Epithelial cell of proximal tubule (primary cell): ENCODE measurements at regions not wholly inside any gene's neighbourhood (a gene's known extent, or its start where the extent isn't known, plus 50 kb on each side); places are given as distances from the start of the nearest gene placed in this dataset.

ENCODE experiments used
- DNase-seq: peaks from one replicate; pipeline ENCODE4 v3.0.0-alpha.2; 2011; ENCODE audit warnings: low read depth
- H3K4me3 ChIP-seq: 2 replicates; pipeline ENCODE4 v1.5.1; 2011; ENCODE audit warnings: low read depth, mild to moderate bottlenecking, low read length
- CTCF ChIP-seq: conservative IDR thresholded peaks from 2 replicates; pipeline ENCODE4 v1.5.1; 2012; ENCODE audit warnings: low read depth, mild to moderate bottlenecking, low read length

- H3K4me3 ChIP-seq, result no peak overlapping the region
- DNase-seq, result no peak
- no peak for TF ChIP-seq CTCF
Observed at GRCh38 chr5:142447887-142448286, 123.1 kb upstream of the SPRY4 start.

GRCh38 chr5:142446960-142447279 is 122.1 kb upstream of the SPRY4 start:
- TF ChIP-seq CTCF, result no peak
- H3K4me3 ChIP-seq, result no peak overlapping the region
- no peak for DNase-seq

GRCh38 chr5:142446131-142446959 is 121.5 kb upstream of the SPRY4 start:
- DNase-seq, result no peak
- no peak for TF ChIP-seq CTCF
- no peak overlapping the region for H3K4me3 ChIP-seq

- H3K4me3 ChIP-seq, result no peak overlapping the region
- no peak for DNase-seq
- TF ChIP-seq CTCF, result no peak
Observed at GRCh38 chr5:142445266-142445665, 120.4 kb upstream of the SPRY4 start.

- no peak for DNase-seq
- no peak overlapping the region for H3K4me3 ChIP-seq
- TF ChIP-seq CTCF, result no peak
Observed at GRCh38 chr5:142441616-142442015, 116.8 kb upstream of the SPRY4 start.

- no peak for DNase-seq
- TF ChIP-seq CTCF, result no peak
- no peak overlapping the region for H3K4me3 ChIP-seq
Observed at GRCh38 chr5:142439207-142439860, 114.5 kb upstream of the SPRY4 start.

- DNase-seq, result no peak
- no peak for TF ChIP-seq CTCF
- H3K4me3 ChIP-seq, result no peak overlapping the region
Observed at GRCh38 chr5:142438573-142438972, 113.8 kb upstream of the SPRY4 start.
